Non-pigmented ciliary epithelial cell (primary cell): ENCODE measurements at regions not wholly inside any gene's neighbourhood (a gene's known extent, or its start where the extent isn't known, plus 50 kb on each side); places are given as distances from the start of the nearest gene placed in this dataset.

ENCODE experiments used
- DNase-seq: peaks from one replicate; pipeline ENCODE4 v3.0.0-alpha.2; 2010; ENCODE audit warnings: low read depth

DNA sequence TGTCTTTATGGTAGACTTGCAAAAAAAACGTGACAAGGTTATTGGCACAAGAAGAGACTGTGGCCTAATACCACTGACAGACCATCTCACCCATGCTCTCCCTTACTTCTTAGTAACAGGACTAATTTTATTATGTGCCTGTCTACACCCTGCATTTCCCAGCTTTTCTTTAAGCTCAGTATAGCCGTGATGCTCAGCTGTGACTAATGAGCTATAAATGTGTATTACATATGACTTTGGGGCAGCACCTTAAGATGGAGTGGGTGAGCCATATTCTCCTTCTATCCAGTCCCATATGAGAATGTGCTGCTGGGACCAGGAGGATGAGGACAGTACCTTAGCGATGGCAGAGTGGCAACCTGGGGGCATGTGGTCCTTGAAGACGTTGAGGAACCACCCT, 293.5 kb downstream of the RNF144A start:
- no peak for DNase-seq

- no peak for DNase-seq
Measured at GRCh38 chr2:7225848-7226247, 308.6 kb downstream of the RNF144A start.

GRCh38 chr2:7226501-7226900, 309.3 kb downstream of the RNF144A start:
- DNase-seq, result no peak

GRCh38 chr2:7233126-7233525, 315.9 kb downstream of the RNF144A start:
- DNase-seq, result no peak

DNA sequence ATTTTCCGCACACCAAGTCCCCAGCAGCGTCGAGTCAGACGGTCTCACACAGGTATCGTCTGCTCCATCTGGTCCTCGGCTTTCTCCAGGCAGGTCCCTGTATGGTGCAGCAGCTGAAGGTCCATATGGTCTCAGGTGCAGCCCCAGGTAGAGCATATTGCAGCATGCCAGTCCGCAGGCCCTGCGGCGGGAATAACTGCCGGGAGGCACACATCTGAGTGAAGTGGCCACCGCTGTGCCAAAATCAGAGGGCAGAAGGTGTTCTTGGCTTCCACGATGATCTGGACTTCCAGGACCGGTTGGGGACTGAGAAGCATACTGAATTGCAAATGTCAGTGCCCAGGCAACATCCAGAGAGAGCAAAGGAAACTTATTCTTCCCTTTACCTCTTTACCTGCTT, 320.3 kb downstream of the RNF144A start:
- no peak for DNase-seq

- DNase-seq, result no peak
Measured at GRCh38 chr2:7239078-7239477, 321.9 kb downstream of the RNF144A start.

GRCh38 chr2:7241041-7241745, 324.0 kb downstream of the RNF144A start:
- no peak for DNase-seq

GRCh38 chr2:7242189-7242867, 325.1 kb downstream of the RNF144A start:
- no peak for DNase-seq

DNA sequence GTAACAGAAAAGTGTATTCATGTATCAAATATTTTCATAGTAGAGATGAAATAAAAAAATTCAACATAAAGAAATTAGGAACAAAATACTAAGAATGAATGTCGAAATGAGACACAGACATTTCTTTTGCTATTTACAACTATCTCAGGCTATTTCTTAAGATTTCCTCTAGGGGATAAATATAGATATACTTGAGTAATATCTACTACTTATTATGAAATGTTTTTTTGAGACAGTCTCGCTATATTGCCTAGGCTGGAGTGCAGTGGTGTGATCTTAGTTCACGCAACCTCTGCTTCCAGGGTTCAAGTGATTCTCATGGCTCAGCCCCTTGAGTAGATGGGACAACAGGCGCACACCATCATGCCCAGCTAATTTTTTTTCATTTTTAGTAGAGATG, 326.1 kb downstream of the RNF144A start:
- DNase-seq, result no peak

DNA sequence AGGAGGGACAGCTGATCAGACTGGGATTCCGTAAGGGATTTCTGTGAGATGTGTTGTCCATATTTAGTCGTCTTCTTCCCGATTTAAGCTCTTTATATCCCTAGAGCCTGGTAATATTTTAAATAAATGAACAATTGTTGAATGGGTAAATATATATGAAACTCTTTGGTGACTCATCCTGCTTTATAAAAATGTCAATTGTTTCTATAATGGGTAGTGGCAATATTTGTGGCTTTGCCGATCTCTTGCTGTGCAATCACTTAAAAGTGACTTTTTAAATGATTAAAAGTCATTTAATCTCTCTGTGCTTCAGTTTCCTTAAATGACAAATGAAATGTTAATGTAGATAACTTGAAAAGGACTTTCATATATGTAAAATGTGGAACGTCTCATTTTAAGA, 339.2 kb downstream of the RNF144A start:
- DNase-seq, result no peak

- no peak for DNase-seq
Measured at GRCh38 chr2:7262727-7263126, 345.5 kb downstream of the RNF144A start.

DNA sequence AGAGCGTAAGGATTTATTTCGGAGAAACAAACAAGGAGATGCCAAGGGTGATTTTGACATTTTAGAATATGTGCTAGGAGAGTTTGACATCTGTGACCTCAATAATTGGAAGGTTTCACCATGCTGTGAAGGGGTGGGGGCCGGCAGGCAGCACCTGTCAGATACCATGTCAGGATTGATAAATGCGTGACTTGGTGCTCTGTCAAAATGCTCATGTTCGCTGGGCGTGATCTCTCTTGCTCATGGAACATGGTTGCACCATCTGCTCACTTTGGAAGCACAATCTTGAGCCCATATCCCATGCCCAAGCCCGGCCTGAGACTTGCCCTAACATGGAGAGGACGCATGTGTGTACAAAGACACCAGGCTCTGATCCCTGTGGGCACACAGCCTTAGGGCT, 347.6 kb downstream of the RNF144A start:
- DNase-seq, result no peak

- DNase-seq, result no peak
Measured at GRCh38 chr2:7265286-7265685, 348.1 kb downstream of the RNF144A start.

DNA sequence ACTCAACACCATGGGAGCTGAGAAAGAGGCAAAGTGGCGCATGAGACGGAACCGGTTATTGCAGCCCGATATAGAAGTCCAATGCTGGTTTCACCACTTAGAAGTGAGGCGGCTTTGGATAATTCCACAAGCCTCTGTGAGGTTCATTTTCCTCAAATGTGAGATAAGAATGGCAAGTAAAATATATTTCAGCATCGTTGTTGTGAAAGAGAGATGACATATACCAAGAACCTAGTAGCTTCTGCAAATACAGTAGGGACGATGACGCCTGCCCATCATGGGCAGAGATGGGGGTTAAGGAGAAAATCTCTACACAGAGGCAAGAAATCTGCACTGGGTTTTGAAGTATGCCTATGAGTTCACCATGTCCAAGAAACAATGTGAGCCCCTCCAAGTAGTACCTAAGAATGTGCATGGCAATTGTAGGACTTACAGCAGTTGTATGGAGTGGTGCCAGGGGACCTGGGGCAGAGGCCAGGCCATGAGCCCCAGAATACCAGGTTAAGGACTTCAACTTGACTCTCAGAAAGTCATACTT, 352.0 kb downstream of the RNF144A start:
- no peak for DNase-seq

- DNase-seq, result no peak
Measured at GRCh38 chr2:7270011-7270431, 352.8 kb downstream of the RNF144A start.

GRCh38 chr2:7272210-7272609, 355.0 kb downstream of the RNF144A start:
- DNase-seq, result no peak

GRCh38 chr2:7278984-7279383, 361.8 kb downstream of the RNF144A start:
- no peak for DNase-seq

DNA sequence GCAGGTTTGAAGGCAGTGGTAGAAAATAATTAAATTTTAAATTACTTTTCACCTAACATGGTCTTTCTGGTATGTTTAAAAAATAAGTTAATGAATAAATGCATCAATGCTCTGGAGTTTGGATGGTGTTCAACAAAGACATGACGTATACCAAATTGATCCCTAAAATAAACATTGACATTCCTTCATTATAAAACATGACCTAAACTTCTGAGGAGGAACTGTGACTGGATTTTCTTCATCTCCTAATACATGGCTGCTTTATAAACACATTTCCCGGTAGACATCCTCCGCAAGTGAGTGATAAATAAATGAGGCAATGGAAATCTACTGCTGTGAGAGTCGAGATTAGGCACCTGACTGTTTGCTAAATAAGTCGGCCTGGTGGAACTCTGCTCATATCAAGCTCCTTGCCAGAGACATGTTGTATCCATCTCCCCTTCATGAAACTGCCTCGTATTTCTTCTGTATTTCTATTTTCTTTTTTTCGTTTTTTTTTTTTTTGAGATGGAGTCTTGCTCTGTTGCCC, 362.3 kb downstream of the RNF144A start:
- no peak for DNase-seq

DNA sequence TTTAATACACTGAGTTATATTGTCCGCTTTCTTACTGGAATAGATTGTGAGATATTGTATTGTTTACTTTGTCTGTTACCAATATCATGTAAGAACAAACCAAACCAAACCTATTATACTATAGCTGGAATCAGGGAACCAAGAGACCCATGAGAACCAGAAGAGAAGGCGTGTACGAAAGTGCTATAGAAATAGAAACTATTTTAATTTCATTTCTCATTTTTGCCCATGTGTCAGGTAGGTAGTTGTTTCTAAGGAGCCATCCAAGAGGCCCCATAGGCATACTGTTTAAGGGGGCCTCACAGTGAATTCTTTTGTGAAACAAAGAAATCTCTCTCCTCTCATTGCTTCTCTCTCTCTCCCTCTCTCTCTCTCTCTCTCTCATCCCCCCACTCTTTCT, 363.6 kb downstream of the RNF144A start:
- no peak for DNase-seq

DNA sequence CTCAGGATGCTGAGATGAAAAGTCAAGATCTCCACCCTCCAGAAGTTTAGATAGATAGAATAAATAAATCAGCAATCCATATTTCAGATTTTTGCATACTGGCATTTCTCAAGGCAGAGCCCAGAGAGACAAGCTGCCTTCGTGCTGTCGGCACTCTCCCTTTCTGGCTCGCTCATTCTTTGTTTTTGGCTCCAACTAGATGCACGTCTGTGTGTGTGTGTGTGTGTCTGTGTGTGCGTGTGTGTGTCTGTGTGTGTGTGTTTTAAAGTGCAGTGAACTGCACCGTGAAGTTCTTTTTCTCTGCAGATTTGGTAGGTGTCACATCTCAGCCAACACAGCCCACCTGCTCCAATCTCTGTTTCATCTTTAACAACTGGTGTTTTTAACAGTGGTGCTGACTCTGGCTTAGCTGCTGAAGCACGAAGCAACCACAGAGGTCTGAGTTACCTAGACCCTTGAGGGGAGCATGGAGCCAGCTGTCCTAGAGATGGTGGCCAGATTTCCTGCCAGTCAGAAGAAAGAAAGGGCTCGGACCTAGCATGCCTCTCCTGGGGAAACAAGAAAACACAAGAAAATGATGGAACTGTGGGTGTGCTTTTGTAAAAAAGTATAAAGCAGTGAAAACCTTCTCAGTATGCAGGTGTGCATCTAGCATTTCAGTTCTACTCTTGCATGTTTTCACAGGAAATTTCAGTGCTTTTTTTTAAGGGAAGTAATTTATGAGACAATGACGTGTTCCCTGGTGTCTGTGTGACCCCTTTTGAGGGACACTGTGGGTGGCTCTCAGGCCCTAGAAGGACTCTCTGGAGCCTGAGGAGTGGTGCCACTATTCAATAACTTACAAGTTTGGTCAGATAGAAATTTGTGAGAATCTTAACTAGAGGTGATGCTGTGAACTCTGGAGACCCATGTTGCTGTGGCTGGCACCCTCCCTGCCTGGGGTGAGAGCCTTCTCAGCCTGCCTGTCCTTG, 364.3 kb downstream of the RNF144A start:
- no peak for DNase-seq

GRCh38 chr2:7286120-7286519, 368.9 kb downstream of the RNF144A start:
- no peak for DNase-seq

- DNase-seq, result no peak
Measured at GRCh38 chr2:7288484-7288883, 371.3 kb downstream of the RNF144A start.
